H1 (cell line): ENCODE measurements at regions not wholly inside any gene's neighbourhood (a gene's known extent, or its start where the extent isn't known, plus 50 kb on each side); places are given as distances from the start of the nearest gene placed in this dataset.

ENCODE experiments used
- CTCF ChIA-PET: fragments of 300-600 bp; sonication (Branson Sonifier 250); formaldehyde crosslinking; loops from one replicate; lab custom pipeline; 2021; ENCODE audit not compliant: partially characterized antibody; lab: Charles Lee
- POLR2A ChIA-PET: fragments of 300-600 bp; sonication (Branson Sonifier 250); formaldehyde crosslinking; loops from one replicate; lab custom pipeline; 2021; ENCODE audit warnings: inconsistent platforms; ENCODE audit not compliant: partially characterized antibody; lab: Charles Lee
- DNase-seq, 2 experiments: peaks; one replicate each; pipeline versions ENCODE4 v3.0.0 to v3.0.0-alpha.2; 2010 to 2022; ENCODE audit warnings: low spot score in 2 of 2, low read depth in 1 of 2, mixed read lengths in 1 of 2
- FAIRE-seq: peaks from 2 replicates; lab custom pipeline; 2011; peaks lifted over from hg19 to GRCh38; lab: Jason Lieb, UNC
- H2AFZ ChIP-seq: 2 replicates; pipeline ENCODE4 v1.8.1; 2012; ENCODE audit warnings: low read length, inconsistent platforms
- H2AK5ac ChIP-seq: 2 replicates; pipeline ENCODE4 v1.6.1; 2013; ENCODE audit warnings: low read depth, low read length
- H2BK120ac ChIP-seq: replicated peaks from 2 replicates; pipeline ENCODE3; 2013; ENCODE audit warnings: low read depth, low read length, inconsistent platforms
- H2BK12ac ChIP-seq: 2 replicates; pipeline ENCODE4 v1.6.1; 2013; ENCODE audit warnings: low read depth, low read length
- H2BK15ac ChIP-seq: 2 replicates; pipeline ENCODE4 v1.6.1; 2013; ENCODE audit warnings: low read length
- H2BK20ac ChIP-seq: 2 replicates; pipeline ENCODE4 v1.6.1; 2013; ENCODE audit warnings: low read length
- H2BK5ac ChIP-seq: 2 replicates; pipeline ENCODE4 v1.6.1; 2013; ENCODE audit warnings: low read depth, low read length
- H3K14ac ChIP-seq: 2 replicates; pipeline ENCODE4 v1.6.1; 2013; ENCODE audit warnings: inconsistent platforms; ENCODE audit not compliant: insufficient read length
- H3K18ac ChIP-seq: 2 replicates; pipeline ENCODE4 v1.6.1; 2013; ENCODE audit warnings: low read length; ENCODE audit errors: extremely low read depth
- H3K23ac ChIP-seq: 2 replicates; pipeline ENCODE4 v1.6.1; 2013; ENCODE audit warnings: inconsistent platforms; ENCODE audit not compliant: insufficient read length
- H3K23me2 ChIP-seq: 2 replicates; pipeline ENCODE4 v1.6.1; 2013; ENCODE audit warnings: low read depth, low read length
- H3K27ac ChIP-seq: 2 replicates; pipeline ENCODE4 v1.6.1; 2011; ENCODE audit warnings: low read depth, low read length, inconsistent platforms
- H3K27me3 ChIP-seq, 4 experiments: replicated peaks in 1 of 4; 1 replicate in 1 of 4; 2 replicates in 3 of 4; pipeline versions ENCODE4 v1.6.1 to v1.8.1; 2011 to 2013; ENCODE audit warnings: low read length in 3 of 4, mild to moderate bottlenecking in 3 of 4, inconsistent platforms in 2 of 4, mixed read lengths in 2 of 4, moderate library complexity in 1 of 4; ENCODE audit not compliant: control insufficient read depth in 3 of 4, insufficient read depth in 3 of 4; ENCODE audit errors: extremely low read depth in 1 of 4
- H3K36me3 ChIP-seq, 4 experiments: 2 replicates each; pipeline versions ENCODE4 v1.6.1 to v1.8.1; 2011 to 2013; ENCODE audit warnings: mild to moderate bottlenecking in 4 of 4, low read length in 3 of 4, moderate library complexity in 2 of 4, control low read depth in 1 of 4, inconsistent platforms in 1 of 4; ENCODE audit not compliant: insufficient read depth in 4 of 4, control insufficient read depth in 2 of 4
- H3K4ac ChIP-seq: replicated peaks from 2 replicates; pipeline ENCODE3; 2013; ENCODE audit warnings: low read length, low read depth, mixed read lengths, inconsistent platforms; ENCODE audit not compliant: insufficient read length
- H3K4me1 ChIP-seq, 4 experiments: replicated peaks in 1 of 4; 1 replicate in 1 of 4; 2 replicates in 3 of 4; pipeline versions ENCODE4 v1.6.1 to v1.8.1; 2011 to 2013; ENCODE audit warnings: low read length in 3 of 4, inconsistent platforms in 2 of 4, mixed read lengths in 1 of 4; ENCODE audit not compliant: insufficient read depth in 4 of 4, control insufficient read depth in 3 of 4
- H3K4me2 ChIP-seq, 2 experiments: 2 replicates each; pipeline versions ENCODE4 v1.6.1 to v1.8.1; 2011 to 2013; ENCODE audit warnings: low read depth in 2 of 2, low read length in 2 of 2, control low read depth in 1 of 2, inconsistent platforms in 1 of 2, mild to moderate bottlenecking in 1 of 2; ENCODE audit not compliant: insufficient read depth in 1 of 2
- H3K4me3 ChIP-seq, 4 experiments: fragments of 200-600, 300-600 bp in 1 of 4; sonication (generic), shearing (Covaris generic), sonication (Bioruptor Twin) in 1 of 4; 2 replicates each; pipeline versions ENCODE4 v1.5.1 to v1.8.1; 2011 to 2016; ENCODE audit warnings: low read length in 4 of 4, low read depth in 3 of 4, control low read depth in 2 of 4, inconsistent platforms in 2 of 4, mild to moderate bottlenecking in 2 of 4, mixed read lengths in 1 of 4, moderate library complexity in 1 of 4; ENCODE audit not compliant: insufficient read depth in 2 of 4; ENCODE audit errors: extremely low read depth in 1 of 4
- H3K56ac ChIP-seq: replicated peaks from 2 replicates; pipeline ENCODE3; 2013; ENCODE audit warnings: low read depth, mild to moderate bottlenecking, mixed read lengths, low read length, inconsistent platforms; ENCODE audit not compliant: insufficient read length
- H3K79me1 ChIP-seq: 2 replicates; pipeline ENCODE4 v1.6.1; 2013; ENCODE audit warnings: low read depth, low read length, control low read depth
- H3K79me2 ChIP-seq, 2 experiments: 2 replicates each; pipeline versions ENCODE4 v1.6.1 to v1.8.1; 2012 to 2013; ENCODE audit warnings: low read length in 2 of 2, mild to moderate bottlenecking in 2 of 2, inconsistent platforms in 1 of 2; ENCODE audit not compliant: insufficient read depth in 2 of 2, control insufficient read depth in 1 of 2
- H3K9ac ChIP-seq, 4 experiments: replicated peaks in 1 of 4; 1 replicate in 1 of 4; 2 replicates in 3 of 4; pipeline versions ENCODE4 v1.6.1 to v1.8.1; 2011 to 2013; ENCODE audit warnings: low read depth in 3 of 4, low read length in 3 of 4, control low read depth in 2 of 4, mild to moderate bottlenecking in 2 of 4, moderate library complexity in 2 of 4, inconsistent platforms in 1 of 4; ENCODE audit errors: extremely low read depth in 1 of 4
- H3K9me3 ChIP-seq, 2 experiments: 2 replicates each; pipeline versions ENCODE4 v1.6.1 to v1.8.1; 2012 to 2013; ENCODE audit warnings: mild to moderate bottlenecking in 2 of 2, moderate library complexity in 2 of 2, control low read depth in 1 of 2, inconsistent platforms in 1 of 2, low read depth in 1 of 2, low read length in 1 of 2, mixed read lengths in 1 of 2; ENCODE audit not compliant: insufficient read depth in 2 of 2
- H4K20me1 ChIP-seq, 2 experiments: replicated peaks in 1 of 2; 2 replicates each; pipeline versions ENCODE3 to v1.8.1; 2011 to 2013; ENCODE audit warnings: inconsistent platforms in 2 of 2, low read length in 2 of 2, mild to moderate bottlenecking in 1 of 2; ENCODE audit not compliant: insufficient read depth in 2 of 2, control insufficient read depth in 1 of 2
- H4K5ac ChIP-seq: 2 replicates; pipeline ENCODE4 v1.6.1; 2013; ENCODE audit warnings: low read length, low read depth, mixed read lengths, inconsistent platforms; ENCODE audit not compliant: insufficient read length
- H4K8ac ChIP-seq: 2 replicates; pipeline ENCODE4 v1.8.0; 2013; ENCODE audit warnings: mild to moderate bottlenecking, moderate library complexity, low read length, inconsistent platforms; ENCODE audit not compliant: insufficient read depth; ENCODE audit errors: extremely low read depth
- H4K91ac ChIP-seq: replicated peaks from 2 replicates; pipeline ENCODE3; 2013; ENCODE audit warnings: low read length, mixed read lengths, inconsistent platforms; ENCODE audit not compliant: insufficient read length
- ASH2L ChIP-seq: fragments of 200-600, 300-600 bp; sonication (generic); IDR thresholded peaks from one replicate; pipeline ENCODE4 v1.7.1; 2017; ENCODE audit warnings: low read length
- BRCA1 ChIP-seq: IDR thresholded peaks from 2 replicates; pipeline ENCODE4 v1.6.1; 2012; ENCODE audit warnings: low read depth, low read length, improper control_type of control experiment
- CBX8 ChIP-seq: fragments of 300-800, 300-1000 bp; sonication (generic); IDR thresholded peaks from 2 replicates; pipeline ENCODE4 v1.7.1; 2016; ENCODE audit warnings: low read depth, low read length, borderline replicate concordance
- MAFK ChIP-seq: IDR thresholded peaks from 2 replicates; pipeline ENCODE4 v1.6.1; 2012; ENCODE audit warnings: low read depth, mild to moderate bottlenecking, improper control_type of control experiment, low read length
- NANOG ChIP-seq: IDR thresholded peaks from 2 replicates; pipeline ENCODE4 v1.6.1; 2011; ENCODE audit warnings: low read length, low read depth, mild to moderate bottlenecking, inconsistent platforms; ENCODE audit not compliant: insufficient read depth, poor library complexity, severe bottlenecking
- POU5F1 ChIP-seq: IDR thresholded peaks from 2 replicates; pipeline ENCODE4 v1.6.1; 2011; ENCODE audit warnings: low read depth, mild to moderate bottlenecking, low read length, moderate library complexity
- SUZ12 ChIP-seq: fragments of 200-600 bp; sonication (generic); IDR thresholded peaks from 2 replicates; pipeline ENCODE4 v1.6.1; 2012; ENCODE audit warnings: mild to moderate bottlenecking, inconsistent platforms, low read length, moderate library complexity, mixed read lengths
- YY1 ChIP-seq: IDR thresholded peaks from 2 replicates; pipeline ENCODE4 v1.6.1; 2011; ENCODE audit warnings: low read depth, mild to moderate bottlenecking, low read length
- ZNF274 ChIP-seq: IDR thresholded peaks from 2 replicates; pipeline ENCODE4 v1.7.0; 2012; ENCODE audit warnings: low read length, borderline replicate concordance; ENCODE audit errors: extremely low read depth
- WGBS, 2 experiments: shearing (Covaris generic) in 1 of 2; methylation state at CpG; one replicate each; pipeline versions ENCODE4 v1.1.6 to v1.1.7; 2013 to 2015; ENCODE audit warnings: low lambda C conversion rate in 2 of 2, mixed read lengths in 2 of 2, inconsistent platforms in 1 of 2, low coverage in 1 of 2, missing lambda C conversion rate in 1 of 2; ENCODE audit not compliant: insufficient replicate concordance in 2 of 2, insufficient coverage in 1 of 2, insufficient read length in 1 of 2; ENCODE audit errors: extremely low coverage in 1 of 2, missing lambda C conversion rate in 1 of 2; 5-methylcytosine and 5-hydroxymethylcytosine counted together
- TF ChIP-seq, protein P1 (sequence below): IDR thresholded peaks from 2 replicates; pipeline ENCODE4 v1.6.1; 2011; ENCODE audit warnings: low read length, improper control_type of control experiment
- TF ChIP-seq, protein P2 (sequence below): IDR thresholded peaks from 2 replicates; pipeline ENCODE4 v1.6.1; 2012; ENCODE audit warnings: inconsistent platforms

DNA sequence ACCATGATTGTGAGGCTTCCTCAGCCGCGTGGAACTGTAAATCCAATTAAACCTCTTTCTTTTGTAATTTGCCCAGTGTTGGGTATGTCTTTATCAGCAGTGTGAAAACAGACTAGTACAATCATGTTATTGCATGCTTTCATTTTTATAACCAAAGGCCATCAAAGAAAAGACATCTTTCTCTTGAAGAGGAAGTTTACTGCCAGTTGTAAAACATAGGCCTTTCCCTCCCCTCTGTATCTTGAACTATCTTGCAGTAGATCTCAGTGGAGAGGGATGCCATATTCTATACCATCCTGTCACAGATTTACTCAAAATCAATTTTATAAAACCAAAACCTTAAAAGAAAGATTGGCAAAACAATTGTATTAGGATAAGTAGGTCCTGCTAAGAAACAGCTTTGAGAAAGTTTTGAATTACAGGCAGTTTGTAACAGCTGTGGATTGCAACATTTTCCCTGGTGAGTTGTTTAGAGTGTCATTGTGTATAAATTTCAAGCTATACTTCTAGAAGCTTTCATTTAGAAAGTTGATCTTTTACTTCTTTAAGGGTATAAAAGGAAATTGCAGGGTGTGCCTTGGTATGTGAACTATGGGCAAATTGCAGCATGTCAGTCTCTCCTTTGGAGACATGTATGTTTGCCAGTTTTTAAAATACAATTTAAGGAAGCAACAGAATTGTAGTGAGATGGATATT, 128.0 kb downstream of the ATP23 start:
- DNase-seq (no peak), FAIRE-seq (no peak)
- Histone ChIP-seq H3K18ac (no peak overlapping the region), H3K4me2 (no peak overlapping the region), H3K36me3 (no peaks in the 10 kb centered on the region), H3K9me3 (no peaks in the 10 kb centered on the region), H4K5ac (no peak overlapping the region), H2BK15ac (no peak overlapping the region), H4K8ac (no peak overlapping the region), H3K27me3 (no peaks in the 10 kb centered on the region), H4K20me1 (no peaks in the 10 kb centered on the region), H3K27ac (no peak overlapping the region), H3K4me3 (no peak overlapping the region), H3K23me2 (no peaks in the 10 kb centered on the region), H3K79me2 (no peaks in the 10 kb centered on the region), H2AK5ac (no peak overlapping the region), H3K14ac (no peak overlapping the region), H3K9ac (no peak overlapping the region), H3K23ac (no peak overlapping the region), H2BK120ac (no peak overlapping the region), H4K91ac (no peak overlapping the region), H2BK12ac (no peak overlapping the region), H3K4me1 (no peaks in the 10 kb centered on the region), H2AFZ (no peak overlapping the region), H2BK20ac (no peak overlapping the region), H2BK5ac (no peak overlapping the region), H3K4ac (no peak overlapping the region), H3K79me1 (no peaks in the 10 kb centered on the region), H3K56ac (no peak overlapping the region)
- TF ChIP-seq ZNF274 (no peak), ASH2L (no peak), NANOG (no peak), CBX8 (no peak), SUZ12 (no peak), MAFK (no peak), YY1 (no peak), POU5F1 (no peak), BRCA1 (no peak)
- TF ChIP-seq, protein P1, sequence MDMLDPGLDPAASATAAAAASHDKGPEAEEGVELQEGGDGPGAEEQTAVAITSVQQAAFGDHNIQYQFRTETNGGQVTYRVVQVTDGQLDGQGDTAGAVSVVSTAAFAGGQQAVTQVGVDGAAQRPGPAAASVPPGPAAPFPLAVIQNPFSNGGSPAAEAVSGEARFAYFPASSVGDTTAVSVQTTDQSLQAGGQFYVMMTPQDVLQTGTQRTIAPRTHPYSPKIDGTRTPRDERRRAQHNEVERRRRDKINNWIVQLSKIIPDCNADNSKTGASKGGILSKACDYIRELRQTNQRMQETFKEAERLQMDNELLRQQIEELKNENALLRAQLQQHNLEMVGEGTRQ: no peak
- TF ChIP-seq, protein P2, sequence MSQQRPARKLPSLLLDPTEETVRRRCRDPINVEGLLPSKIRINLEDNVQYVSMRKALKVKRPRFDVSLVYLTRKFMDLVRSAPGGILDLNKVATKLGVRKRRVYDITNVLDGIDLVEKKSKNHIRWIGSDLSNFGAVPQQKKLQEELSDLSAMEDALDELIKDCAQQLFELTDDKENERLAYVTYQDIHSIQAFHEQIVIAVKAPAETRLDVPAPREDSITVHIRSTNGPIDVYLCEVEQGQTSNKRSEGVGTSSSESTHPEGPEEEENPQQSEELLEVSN: no peak
- CTCF ChIA-PET: no interaction called here
- POLR2A ChIA-PET: no interaction called here
- WGBS, 2 experiments: 100% methylated on average over 2 of the region's 2 CpGs; no CpG with 5 or more reads in 1 of the 2 experiments
